ENCODE measurements at regions not wholly inside any gene's neighbourhood (a gene's known extent, or its start where the extent isn't known, plus 50 kb on each side); places are given as distances from the start of the nearest gene placed in this dataset.

GRCh38 chr17:68182940-68183551, 64.8 kb upstream of the AMZ2 start:
- no peak for TF ChIP-seq POLR2A (IDR thresholded peaks at IDR 0.05; ENCODE audit: low read depth, low read length)
- no peak for TF ChIP-seq CTCF (conservative IDR thresholded peaks at IDR 0.05; ENCODE audit: low read depth, low read length)
- TF ChIP-seq MAFK (IDR thresholded peaks at IDR 0.05; ENCODE audit: low read depth, low read length), result no peak
- no peak for TF ChIP-seq BHLHE40 (IDR thresholded peaks at IDR 0.05; ENCODE audit: low read depth, low read length)
- no peak for TF ChIP-seq RFX5 (IDR thresholded peaks at IDR 0.05; ENCODE audit: low read depth, low read length)
- TF ChIP-seq MAZ (IDR thresholded peaks at IDR 0.05; ENCODE audit: borderline replicate concordance, low read depth, low read length), result no peak
- no peak for TF ChIP-seq SMC3 (IDR thresholded peaks at IDR 0.05; ENCODE audit: low read depth, low read length)
- no peak for TF ChIP-seq FOS (IDR thresholded peaks at IDR 0.05; ENCODE audit: low read depth, low read length)
- no peak for TF ChIP-seq CEBPB (IDR thresholded peaks at IDR 0.05; ENCODE audit: low read depth, low read length)
- TF ChIP-seq MXI1 (IDR thresholded peaks at IDR 0.05; ENCODE audit: borderline replicate concordance, low read depth, low read length), result no peak
- no peak for TF ChIP-seq CHD1 (IDR thresholded peaks at IDR 0.05; ENCODE audit: low read depth, low read length)
- no peak for TF ChIP-seq RAD21 (IDR thresholded peaks at IDR 0.05; ENCODE audit: low read length)
- TF ChIP-seq NFE2L2 (IDR thresholded peaks at IDR 0.05; ENCODE audit: low read depth, low read length), result no peak
- no peak for TF ChIP-seq RCOR1 (IDR thresholded peaks at IDR 0.05; ENCODE audit: insufficient replicate concordance, low read length)

Data from IMR-90 (cell line).